ENCODE measurements at regions not wholly inside any gene's neighbourhood (a gene's known extent, or its start where the extent isn't known, plus 50 kb on each side); places are given as distances from the start of the nearest gene placed in this dataset.

DNA sequence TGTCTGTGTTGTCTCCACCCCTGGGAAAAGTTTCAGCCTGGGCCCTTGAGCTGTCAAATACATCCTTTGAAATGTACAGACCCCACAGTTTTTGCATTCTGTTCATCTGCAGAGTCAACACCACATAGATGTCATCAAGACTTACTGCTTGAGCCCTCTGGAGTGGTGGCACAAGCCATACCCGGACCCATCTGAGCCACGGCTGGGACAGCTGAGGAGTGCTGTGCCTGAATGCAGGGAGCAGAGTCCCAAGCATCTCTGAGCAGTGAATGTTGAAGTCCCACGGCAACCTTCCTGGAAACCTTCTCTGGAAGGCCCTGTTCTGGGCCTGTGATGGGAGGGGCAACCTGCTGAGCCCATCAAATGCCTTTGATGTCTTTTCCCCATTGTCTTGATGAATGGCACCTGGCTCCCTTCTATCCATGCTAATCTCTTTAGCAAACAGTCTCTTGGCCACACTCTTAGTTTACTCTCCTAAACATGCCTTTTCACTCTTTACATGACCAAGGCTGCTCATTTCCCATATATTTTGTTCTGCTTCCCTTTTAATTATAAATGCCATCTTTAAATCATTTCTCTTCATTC lies 92.5 kb downstream of the ATPSCKMT start:
- TF ChIP-seq, protein P1, sequence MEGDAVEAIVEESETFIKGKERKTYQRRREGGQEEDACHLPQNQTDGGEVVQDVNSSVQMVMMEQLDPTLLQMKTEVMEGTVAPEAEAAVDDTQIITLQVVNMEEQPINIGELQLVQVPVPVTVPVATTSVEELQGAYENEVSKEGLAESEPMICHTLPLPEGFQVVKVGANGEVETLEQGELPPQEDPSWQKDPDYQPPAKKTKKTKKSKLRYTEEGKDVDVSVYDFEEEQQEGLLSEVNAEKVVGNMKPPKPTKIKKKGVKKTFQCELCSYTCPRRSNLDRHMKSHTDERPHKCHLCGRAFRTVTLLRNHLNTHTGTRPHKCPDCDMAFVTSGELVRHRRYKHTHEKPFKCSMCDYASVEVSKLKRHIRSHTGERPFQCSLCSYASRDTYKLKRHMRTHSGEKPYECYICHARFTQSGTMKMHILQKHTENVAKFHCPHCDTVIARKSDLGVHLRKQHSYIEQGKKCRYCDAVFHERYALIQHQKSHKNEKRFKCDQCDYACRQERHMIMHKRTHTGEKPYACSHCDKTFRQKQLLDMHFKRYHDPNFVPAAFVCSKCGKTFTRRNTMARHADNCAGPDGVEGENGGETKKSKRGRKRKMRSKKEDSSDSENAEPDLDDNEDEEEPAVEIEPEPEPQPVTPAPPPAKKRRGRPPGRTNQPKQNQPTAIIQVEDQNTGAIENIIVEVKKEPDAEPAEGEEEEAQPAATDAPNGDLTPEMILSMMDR (optimal IDR thresholded peaks at IDR 0.05 in 1 of 3, IDR thresholded peaks at IDR 0.05 in 1 of 3, conservative IDR thresholded peaks at IDR 0.05 in 1 of 3; ENCODE audit: extremely low read depth in 1 of 3, insufficient read depth in 2 of 3, low read length in 3 of 3): no peak
- TF ChIP-seq EZH2 (IDR thresholded peaks at IDR 0.05; ENCODE audit: low read length): no peak
